Smooth muscle cell (in vitro differentiated cells): ENCODE measurements at regions not wholly inside any gene's neighbourhood (a gene's known extent, or its start where the extent isn't known, plus 50 kb on each side); places are given as distances from the start of the nearest gene placed in this dataset.

ENCODE experiments used
- DNase-seq: peaks from one replicate; lab custom pipeline; 2025; ENCODE audit not compliant: unreplicated experiment; lab: John Stamatoyannopoulos, UW
- H2AFZ ChIP-seq: fragments of 200-600 bp; sonication (generic); 2 replicates; pipeline ENCODE4 v1.6.0; 2016; ENCODE audit warnings: antibody characterized with exemption, low read depth, mild to moderate bottlenecking
- H3F3A ChIP-seq: fragments of 200-600 bp; sonication (generic); 2 replicates; pipeline ENCODE4 v1.6.0; 2017; ENCODE audit warnings: antibody characterized with exemption, low read depth
- H3K27ac ChIP-seq: fragments of 200-600 bp; sonication (generic); 2 replicates; pipeline ENCODE4 v1.5.1; 2016; ENCODE audit warnings: low read depth, mild to moderate bottlenecking
- H3K27me3 ChIP-seq: fragments of 200-600 bp; sonication (generic); 2 replicates; pipeline ENCODE4 v1.6.1; 2016; ENCODE audit warnings: low read depth, mild to moderate bottlenecking
- H3K36me3 ChIP-seq: fragments of 200-600 bp; sonication (generic); 2 replicates; pipeline ENCODE4 v1.5.1; 2016; ENCODE audit warnings: low read depth
- H3K4me1 ChIP-seq: fragments of 200-600 bp; sonication (generic); 2 replicates; pipeline ENCODE4 v1.5.1; 2016; ENCODE audit warnings: low read depth
- H3K4me2 ChIP-seq: fragments of 200-600 bp; sonication (generic); 2 replicates; pipeline ENCODE4 v1.6.0; 2016; ENCODE audit warnings: mild to moderate bottlenecking
- H3K4me3 ChIP-seq: fragments of 200-600 bp; sonication (generic); 2 replicates; pipeline ENCODE4 v1.5.1; 2016; ENCODE audit warnings: mild to moderate bottlenecking
- H3K79me2 ChIP-seq: fragments of 200-600 bp; sonication (generic); 2 replicates; pipeline ENCODE4 v1.6.0; 2016; ENCODE audit warnings: low read depth, mild to moderate bottlenecking
- H3K9ac ChIP-seq: fragments of 200-600 bp; sonication (generic); 2 replicates; pipeline ENCODE4 v1.6.0; 2016; ENCODE audit warnings: low read depth
- H3K9me3 ChIP-seq: fragments of 200-600 bp; sonication (generic); replicated peaks from 2 replicates; pipeline ENCODE4 v1.5.1; 2016; ENCODE audit warnings: low read depth
- H4K20me1 ChIP-seq: fragments of 200-600 bp; sonication (generic); 2 replicates; pipeline ENCODE4 v1.6.0; 2016; ENCODE audit warnings: low read depth
- CTCF ChIP-seq: fragments of 200-600 bp; sonication (generic); IDR thresholded peaks from 2 replicates; pipeline ENCODE4 v1.5.1; 2017; ENCODE audit warnings: borderline replicate concordance, mild to moderate bottlenecking, antibody characterized with exemption; ENCODE audit not compliant: insufficient read depth, poor library complexity, severe bottlenecking
- WGBS: methylation state at CpG from one replicate; pipeline ENCODE4 v1.1.7; 2016; ENCODE audit warnings: low lambda C conversion rate; 5-methylcytosine and 5-hydroxymethylcytosine counted together

- WGBS: 96% methylated on average over 1 of the region's 1 CpG
- H3K27me3 ChIP-seq: no peaks in the 10 kb centered on the region
- no peaks in the 10 kb centered on the region for H3F3A ChIP-seq
- no peaks in the 10 kb centered on the region for H3K4me1 ChIP-seq
- H3K9ac ChIP-seq: no peak overlapping the region
- DNase-seq: no peak
- no peak overlapping the region for H3K4me2 ChIP-seq
- H3K9me3 ChIP-seq: no peaks in the 10 kb centered on the region
- TF ChIP-seq CTCF: no peak
- H3K27ac ChIP-seq: no peak overlapping the region
- no peak overlapping the region for H2AFZ ChIP-seq
- H3K4me3 ChIP-seq: no peak overlapping the region
- no peaks in the 10 kb centered on the region for H4K20me1 ChIP-seq
- no peaks in the 10 kb centered on the region for H3K36me3 ChIP-seq
- H3K79me2 ChIP-seq: no peaks in the 10 kb centered on the region
Measured at GRCh38 chr6:118761645-118762044, 110.3 kb upstream of the CEP85L start.

- H3K9ac ChIP-seq: no peak overlapping the region
- H3K36me3 ChIP-seq: no peaks in the 10 kb centered on the region
- H3K27ac ChIP-seq: no peak overlapping the region
- H3K9me3 ChIP-seq: no peaks in the 10 kb centered on the region
- no peak overlapping the region for H3K4me2 ChIP-seq
- TF ChIP-seq CTCF: no peak
- no peaks in the 10 kb centered on the region for H3K27me3 ChIP-seq
- H2AFZ ChIP-seq: no peak overlapping the region
- no peaks in the 10 kb centered on the region for H4K20me1 ChIP-seq
- no peaks in the 10 kb centered on the region for H3K79me2 ChIP-seq
- H3K4me3 ChIP-seq: no peak overlapping the region
- H3F3A ChIP-seq: no peaks in the 10 kb centered on the region
- no peak for DNase-seq
- H3K4me1 ChIP-seq: no peaks in the 10 kb centered on the region
Measured at GRCh38 chr6:118758946-118759345, 107.6 kb upstream of the CEP85L start.

- no peak for DNase-seq
Measured at GRCh38 chr6:118755941-118756646, 104.7 kb upstream of the CEP85L start.

More at GRCh38 chr6:118755941-118756646, 104.7 kb upstream of the CEP85L start:
- no peaks in the 10 kb centered on the region for H3K4me1 ChIP-seq
- no peaks in the 10 kb centered on the region for H3K27me3 ChIP-seq
- H3K9ac ChIP-seq: no peak overlapping the region
- no peak overlapping the region for H3K4me2 ChIP-seq
- WGBS: 96% methylated on average over 6 of the region's 6 CpGs
- no peak overlapping the region for H3K4me3 ChIP-seq
- no peaks in the 10 kb centered on the region for H3K79me2 ChIP-seq
- no peaks in the 10 kb centered on the region for H3K9me3 ChIP-seq
- H3K27ac ChIP-seq: no peak overlapping the region
- no peaks in the 10 kb centered on the region for H3F3A ChIP-seq
- no peaks in the 10 kb centered on the region for H4K20me1 ChIP-seq
- no peak for TF ChIP-seq CTCF
- H2AFZ ChIP-seq: no peak overlapping the region
- H3K36me3 ChIP-seq: no peaks in the 10 kb centered on the region
